ENCODE measurements at regions not wholly inside any gene's neighbourhood (a gene's known extent, or its start where the extent isn't known, plus 50 kb on each side); places are given as distances from the start of the nearest gene placed in this dataset.

- TF ChIP-seq, protein P1, sequence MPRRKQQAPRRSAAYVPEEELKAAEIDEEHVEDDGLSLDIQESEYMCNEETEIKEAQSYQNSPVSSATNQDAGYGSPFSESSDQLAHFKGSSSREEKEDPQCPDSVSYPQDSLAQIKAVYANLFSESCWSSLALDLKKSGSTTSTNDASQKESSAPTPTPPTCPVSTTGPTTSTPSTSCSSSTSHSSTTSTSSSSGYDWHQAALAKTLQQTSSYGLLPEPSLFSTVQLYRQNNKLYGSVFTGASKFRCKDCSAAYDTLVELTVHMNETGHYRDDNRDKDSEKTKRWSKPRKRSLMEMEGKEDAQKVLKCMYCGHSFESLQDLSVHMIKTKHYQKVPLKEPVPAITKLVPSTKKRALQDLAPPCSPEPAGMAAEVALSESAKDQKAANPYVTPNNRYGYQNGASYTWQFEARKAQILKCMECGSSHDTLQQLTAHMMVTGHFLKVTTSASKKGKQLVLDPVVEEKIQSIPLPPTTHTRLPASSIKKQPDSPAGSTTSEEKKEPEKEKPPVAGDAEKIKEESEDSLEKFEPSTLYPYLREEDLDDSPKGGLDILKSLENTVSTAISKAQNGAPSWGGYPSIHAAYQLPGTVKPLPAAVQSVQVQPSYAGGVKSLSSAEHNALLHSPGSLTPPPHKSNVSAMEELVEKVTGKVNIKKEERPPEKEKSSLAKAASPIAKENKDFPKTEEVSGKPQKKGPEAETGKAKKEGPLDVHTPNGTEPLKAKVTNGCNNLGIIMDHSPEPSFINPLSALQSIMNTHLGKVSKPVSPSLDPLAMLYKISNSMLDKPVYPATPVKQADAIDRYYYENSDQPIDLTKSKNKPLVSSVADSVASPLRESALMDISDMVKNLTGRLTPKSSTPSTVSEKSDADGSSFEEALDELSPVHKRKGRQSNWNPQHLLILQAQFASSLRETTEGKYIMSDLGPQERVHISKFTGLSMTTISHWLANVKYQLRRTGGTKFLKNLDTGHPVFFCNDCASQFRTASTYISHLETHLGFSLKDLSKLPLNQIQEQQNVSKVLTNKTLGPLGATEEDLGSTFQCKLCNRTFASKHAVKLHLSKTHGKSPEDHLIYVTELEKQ (tag by site-specific recombination; IDR thresholded peaks at IDR 0.05; ENCODE audit: borderline replicate concordance): no peak
- TF ChIP-seq, protein P2, sequence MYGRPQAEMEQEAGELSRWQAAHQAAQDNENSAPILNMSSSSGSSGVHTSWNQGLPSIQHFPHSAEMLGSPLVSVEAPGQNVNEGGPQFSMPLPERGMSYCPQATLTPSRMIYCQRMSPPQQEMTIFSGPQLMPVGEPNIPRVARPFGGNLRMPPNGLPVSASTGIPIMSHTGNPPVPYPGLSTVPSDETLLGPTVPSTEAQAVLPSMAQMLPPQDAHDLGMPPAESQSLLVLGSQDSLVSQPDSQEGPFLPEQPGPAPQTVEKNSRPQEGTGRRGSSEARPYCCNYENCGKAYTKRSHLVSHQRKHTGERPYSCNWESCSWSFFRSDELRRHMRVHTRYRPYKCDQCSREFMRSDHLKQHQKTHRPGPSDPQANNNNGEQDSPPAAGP (tag by site-specific recombination; IDR thresholded peaks at IDR 0.05): no peak
These were observed 1532.6 kb downstream of the C4orf33 start (continued) for GRCh38 chr4:130628531-130628930.

DNA sequence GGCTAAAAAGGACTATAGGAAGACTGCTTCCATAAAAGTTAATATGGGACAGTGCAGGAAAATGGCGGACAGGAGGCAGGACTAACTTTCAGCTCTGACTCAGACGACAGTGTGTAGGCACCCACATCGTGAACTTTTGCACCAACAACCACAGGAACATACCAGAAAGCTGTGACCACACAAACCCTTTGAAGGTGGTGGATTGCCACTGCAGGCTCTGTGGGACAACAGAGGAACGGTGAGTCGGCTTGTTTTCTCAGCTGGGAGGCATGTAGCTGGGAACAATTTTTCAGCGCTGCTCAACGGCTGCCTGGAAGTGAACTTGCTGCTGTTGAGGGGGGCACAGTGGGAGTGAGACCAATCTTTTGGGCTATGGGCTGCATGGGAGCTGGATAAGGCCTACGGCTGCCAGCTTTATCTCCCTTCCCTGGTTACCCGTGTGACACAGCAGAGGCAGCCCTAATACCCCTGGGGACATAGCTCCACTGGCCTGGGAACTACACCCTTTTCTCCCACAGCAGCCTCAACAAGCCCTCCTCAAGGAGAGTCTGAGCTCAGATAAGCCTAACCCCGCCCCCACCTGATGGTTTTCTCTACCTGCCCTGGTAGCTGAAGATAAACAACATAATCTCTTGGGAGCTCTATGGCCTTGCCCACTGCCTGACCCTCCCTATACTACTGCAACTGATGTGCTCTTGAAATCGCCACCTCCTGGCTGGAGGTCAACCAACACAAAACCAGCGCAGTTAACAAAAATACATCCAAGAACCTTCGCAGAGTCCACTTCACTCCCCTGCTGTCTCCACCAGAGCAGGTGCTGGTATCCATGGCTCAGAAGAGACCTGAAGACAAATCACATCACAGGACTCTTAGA is 1537.0 kb downstream of the C4orf33 start:
- Histone ChIP-seq H3K4me1 (ENCODE audit: control insufficient read depth, insufficient read depth, low read length) (no peaks in the 10 kb centered on the region), H3K9me3 (ENCODE audit: control insufficient read depth, insufficient read depth, low read depth, low read length) (no peaks in the 10 kb centered on the region), H3K27ac (ENCODE audit: extremely low read depth, low read depth, low read length) (no peak overlapping the region), H3K4me3 (ENCODE audit: low read depth, low read length) (no peak overlapping the region), H3K36me3 (ENCODE audit: control insufficient read depth in 2 of 2, insufficient read depth in 1 of 2, low read length in 2 of 2) (no peaks in the 10 kb centered on the region)
- ChIA-PET POLR2A (interaction anchor here (0.6 kb wide), 2 partner anchors 34 to 377 kb away, joined by 3 read pairs; no protein-coding TSS in a partner anchor), CTCF (no interaction called here)
- TF ChIP-seq ZSCAN16 (tag by site-specific recombination; IDR thresholded peaks at IDR 0.05): no peak
- TF ChIP-seq ZSCAN30 (tag by site-specific recombination; IDR thresholded peaks at IDR 0.05): no peak
- no peak for TF ChIP-seq EGR2 (tag by site-specific recombination; IDR thresholded peaks at IDR 0.05; ENCODE audit: low read depth)
- TF ChIP-seq ZNF768 (tag by site-specific recombination; IDR thresholded peaks at IDR 0.05): no peak

GRCh38 chr4:130636486-130636885 is 1540.5 kb downstream of the C4orf33 start:
- Histone ChIP-seq H3K27ac (ENCODE audit: extremely low read depth, low read depth, low read length) (no peak overlapping the region), H3K36me3 (ENCODE audit: control insufficient read depth in 2 of 2, insufficient read depth in 1 of 2, low read length in 2 of 2) (no peaks in the 10 kb centered on the region), H3K9me3 (ENCODE audit: control insufficient read depth, insufficient read depth, low read depth, low read length) (no peaks in the 10 kb centered on the region), H3K4me3 (ENCODE audit: low read depth, low read length) (no peak overlapping the region), H3K4me1 (ENCODE audit: control insufficient read depth, insufficient read depth, low read length) (no peaks in the 10 kb centered on the region)
- ChIA-PET CTCF (no interaction called here), POLR2A (no interaction called here)
- TF ChIP-seq ZEB2 (tag by site-specific recombination; IDR thresholded peaks at IDR 0.05) (no peak), ZNF596 (tag by site-specific recombination; IDR thresholded peaks at IDR 0.05) (peak; percentile 41; the same call in 1 of the 2 replicates)

DNA sequence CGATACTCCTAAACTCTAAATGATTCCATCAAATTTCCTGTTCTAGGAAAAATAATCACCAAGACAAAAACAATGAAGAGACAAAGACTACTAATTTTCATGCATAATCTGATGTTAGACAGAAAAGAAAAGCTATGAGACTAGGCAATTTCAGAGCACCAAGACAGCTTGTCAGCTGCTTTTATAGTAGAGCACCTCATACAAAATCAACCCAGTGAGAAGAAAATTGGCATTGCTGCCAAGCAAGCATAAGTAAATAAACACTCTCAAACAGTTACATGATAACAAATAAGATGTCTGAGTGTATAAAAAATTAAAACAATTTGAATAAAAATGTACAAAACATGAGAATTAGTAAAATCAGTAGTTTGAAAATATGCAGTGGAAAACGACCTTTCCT is 1544.6 kb downstream of the C4orf33 start:
- ChIA-PET CTCF (no interaction called here), POLR2A (no interaction called here)
- H3K4me3 ChIP-seq (ENCODE audit: low read depth, low read length): no peak overlapping the region
- no peaks in the 10 kb centered on the region for H3K36me3 ChIP-seq (ENCODE audit: control insufficient read depth in 2 of 2, insufficient read depth in 1 of 2, low read length in 2 of 2)
- TF ChIP-seq BCL11B (tag by site-specific recombination; IDR thresholded peaks at IDR 0.05; ENCODE audit: low read depth) (no peak), ZNF19 (tag by site-specific recombination; IDR thresholded peaks at IDR 0.05; ENCODE audit: low read depth) (no peak), ZNF510 (tag by site-specific recombination; IDR thresholded peaks at IDR 0.05; ENCODE audit: insufficient replicate concordance) (no peak), ZNF843 (tag by site-specific recombination; IDR thresholded peaks at IDR 0.05) (no peak), ZNF544 (tag by site-specific recombination; IDR thresholded peaks at IDR 0.05) (no peak), MYNN (tag by site-specific recombination; IDR thresholded peaks at IDR 0.05; ENCODE audit: borderline replicate concordance) (no peak), ZNF140 (tag by site-specific recombination; IDR thresholded peaks at IDR 0.05) (no peak), ZNF416 (tag by site-specific recombination; IDR thresholded peaks at IDR 0.05) (no peak), KLF10 (tag by site-specific recombination; IDR thresholded peaks at IDR 0.05) (no peak), HOXC10 (CRISPR knock-in tag; IDR thresholded peaks at IDR 0.05) (no peak), SP7 (tag by site-specific recombination; IDR thresholded peaks at IDR 0.05) (no peak), ZNF776 (tag by site-specific recombination; IDR thresholded peaks at IDR 0.05; ENCODE audit: borderline replicate concordance) (no peak)
- no peaks in the 10 kb centered on the region for H3K4me1 ChIP-seq (ENCODE audit: control insufficient read depth, insufficient read depth, low read length)
- no peaks in the 10 kb centered on the region for H3K9me3 ChIP-seq (ENCODE audit: control insufficient read depth, insufficient read depth, low read depth, low read length)
- no peak overlapping the region for H3K27ac ChIP-seq (ENCODE audit: extremely low read depth, low read depth, low read length)

Data from HEK293 (cell line).